Mesenchymal stem cell (in vitro differentiated cells and primary cell): ENCODE measurements at regions not wholly inside any gene's neighbourhood (a gene's known extent, or its start where the extent isn't known, plus 50 kb on each side); places are given as distances from the start of the nearest gene placed in this dataset.
A peak's percentile ranks its signal among the peaks of the same experiment; 100 is the strongest.

Experiments used
- DNase-seq: peaks from one replicate; pipeline ENCODE4 v3.0.0-alpha.2; 2013
- H2AFZ ChIP-seq: one replicate; pipeline ENCODE4 v1.6.1; 2013; ENCODE audit warnings: low read depth, mild to moderate bottlenecking, control low read depth, inconsistent platforms, low read length, moderate library complexity
- H2AK5ac ChIP-seq: 2 replicates; pipeline ENCODE4 v1.6.1; 2013; ENCODE audit warnings: low read length, moderate library complexity, mild to moderate bottlenecking, inconsistent platforms; ENCODE audit not compliant: severe bottlenecking
- H2BK120ac ChIP-seq: one replicate; pipeline ENCODE4 v1.6.1; 2013; ENCODE audit warnings: low read depth, mild to moderate bottlenecking, inconsistent platforms, low read length, moderate library complexity
- H2BK12ac ChIP-seq, 2 experiments: one replicate each; pipeline ENCODE4 v1.6.1; 2013; ENCODE audit warnings: inconsistent platforms in 2 of 2, low read length in 2 of 2, mild to moderate bottlenecking in 2 of 2, moderate library complexity in 2 of 2, control low read depth in 1 of 2
- H2BK15ac ChIP-seq: one replicate; pipeline ENCODE4 v1.6.1; 2013; ENCODE audit warnings: mild to moderate bottlenecking, low read depth, inconsistent platforms; ENCODE audit not compliant: poor library complexity, severe bottlenecking
- H2BK5ac ChIP-seq: 2 replicates; pipeline ENCODE4 v1.6.1; 2013; ENCODE audit warnings: low read depth, mild to moderate bottlenecking, low read length, control low read depth, inconsistent platforms; ENCODE audit not compliant: poor library complexity, severe bottlenecking
- H3K14ac ChIP-seq, 2 experiments: one replicate each; pipeline ENCODE4 v1.6.1; 2013; ENCODE audit warnings: inconsistent platforms in 2 of 2, low read length in 2 of 2, control low read depth in 1 of 2, mild to moderate bottlenecking in 1 of 2, moderate library complexity in 1 of 2
- H3K18ac ChIP-seq, 2 experiments: one replicate each; pipeline ENCODE4 v1.6.1; 2013; ENCODE audit warnings: inconsistent platforms in 2 of 2, low read length in 2 of 2, control low read depth in 1 of 2, low read depth in 1 of 2, mild to moderate bottlenecking in 1 of 2
- H3K23ac ChIP-seq, 2 experiments: one replicate each; pipeline ENCODE4 v1.6.1; 2013; ENCODE audit warnings: inconsistent platforms in 2 of 2, low read length in 2 of 2, mild to moderate bottlenecking in 2 of 2, moderate library complexity in 2 of 2, control low read depth in 1 of 2
- H3K27ac ChIP-seq: 2 replicates; pipeline ENCODE4 v1.5.1; 2013; ENCODE audit warnings: mild to moderate bottlenecking, moderate library complexity, low read length, control low read depth, inconsistent platforms; ENCODE audit not compliant: poor library complexity, severe bottlenecking
- H3K27me3 ChIP-seq, 2 experiments: 2 replicates each; pipeline versions ENCODE4 v1.6.1 to v1.7.0; 2013; ENCODE audit warnings: low read length in 2 of 2, mild to moderate bottlenecking in 2 of 2, moderate library complexity in 2 of 2, control low read depth in 1 of 2, inconsistent platforms in 1 of 2; ENCODE audit not compliant: control insufficient read depth in 1 of 2, insufficient read depth in 1 of 2
- H3K36me3 ChIP-seq, 2 experiments: 2 replicates each; pipeline versions ENCODE4 v1.6.1 to v1.7.0; 2013; ENCODE audit warnings: low read length in 2 of 2, control low read depth in 1 of 2, inconsistent platforms in 1 of 2, low read depth in 1 of 2, mild to moderate bottlenecking in 1 of 2; ENCODE audit not compliant: insufficient read depth in 2 of 2, control insufficient read depth in 1 of 2
- H3K4ac ChIP-seq, 2 experiments: one replicate each; pipeline ENCODE4 v1.6.1; 2013; ENCODE audit warnings: inconsistent platforms in 2 of 2, low read length in 2 of 2, mild to moderate bottlenecking in 2 of 2, moderate library complexity in 2 of 2, control low read depth in 1 of 2, low read depth in 1 of 2
- H3K4me1 ChIP-seq: 2 replicates; pipeline ENCODE4 v1.6.1; 2013; ENCODE audit warnings: low read depth, low read length, control low read depth; ENCODE audit not compliant: control insufficient read depth, insufficient read depth
- H3K4me2 ChIP-seq: 2 replicates; pipeline ENCODE4 v1.6.1; 2013; ENCODE audit warnings: low read length, mild to moderate bottlenecking, inconsistent platforms; ENCODE audit not compliant: poor library complexity, severe bottlenecking
- H3K4me3 ChIP-seq, 2 experiments: 2 replicates each; pipeline versions ENCODE4 v1.5.1 to v1.7.0; 2013; ENCODE audit warnings: low read length in 2 of 2, mild to moderate bottlenecking in 2 of 2, control low read depth in 1 of 2, low read depth in 1 of 2; ENCODE audit not compliant: insufficient read depth in 1 of 2
- H3K79me1 ChIP-seq: replicated peaks from 2 replicates; pipeline ENCODE4 v1.6.1; 2013; ENCODE audit warnings: mild to moderate bottlenecking, control low read depth, low read length, inconsistent platforms; ENCODE audit not compliant: poor library complexity, severe bottlenecking
- H3K9ac ChIP-seq: 2 replicates; pipeline ENCODE4 v1.7.0; 2013; ENCODE audit warnings: mild to moderate bottlenecking, low read length, moderate library complexity
- H3K9me3 ChIP-seq: 2 replicates; pipeline ENCODE4 v1.7.0; 2013; ENCODE audit warnings: mild to moderate bottlenecking, low read length; ENCODE audit not compliant: control insufficient read depth
- H4K8ac ChIP-seq: one replicate; pipeline ENCODE4 v1.6.1; 2013; ENCODE audit warnings: inconsistent platforms, mild to moderate bottlenecking, low read length, moderate library complexity
- H4K91ac ChIP-seq: one replicate; pipeline ENCODE4 v1.6.1; 2013; ENCODE audit warnings: mild to moderate bottlenecking, low read length, inconsistent platforms
- WGBS: methylation state at CpG from one replicate; pipeline ENCODE4 v1.1.7; 2013; ENCODE audit warnings: mixed read lengths; 5-methylcytosine and 5-hydroxymethylcytosine counted together

DNA sequence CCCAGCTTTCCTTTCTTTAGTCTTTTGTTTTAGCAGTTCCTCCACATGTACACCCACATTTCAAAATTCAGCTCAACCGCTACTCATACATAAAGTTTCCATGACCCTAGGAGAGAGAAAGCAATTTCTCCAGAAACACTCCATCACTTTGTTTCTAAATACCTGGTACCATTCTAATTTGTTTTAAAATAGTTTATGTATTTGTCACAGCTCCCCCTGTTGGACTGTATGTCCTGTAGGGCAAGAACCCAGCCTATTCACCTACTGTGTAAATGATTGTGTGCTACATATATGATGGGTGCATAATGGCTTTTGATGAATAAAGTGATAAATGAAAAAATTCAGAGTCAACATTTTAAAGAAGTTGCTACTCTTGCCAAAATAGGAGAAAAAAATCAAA is 139.1 kb downstream of the COX7C start:
- no peaks in the 10 kb centered on the region for H3K4me1 ChIP-seq
- H2BK5ac ChIP-seq: no peak overlapping the region
- no peak overlapping the region for H3K4ac ChIP-seq
- no peaks in the 10 kb centered on the region for H3K36me3 ChIP-seq
- H2BK15ac ChIP-seq: no peak overlapping the region
- H2BK12ac ChIP-seq: no peak overlapping the region
- no peak overlapping the region for H3K27ac ChIP-seq
- no peak overlapping the region for H3K9ac ChIP-seq
- H3K4me3 ChIP-seq: no peak overlapping the region
- H3K23ac ChIP-seq: no peak overlapping the region
- no peak overlapping the region for H2BK120ac ChIP-seq
- 100% methylated on average over 1 of the region's 1 CpG for WGBS
- no peaks in the 10 kb centered on the region for H3K27me3 ChIP-seq
- H4K8ac ChIP-seq: no peak overlapping the region
- H4K91ac ChIP-seq: no peak overlapping the region
- H3K14ac ChIP-seq: no peak overlapping the region
- H3K18ac ChIP-seq: no peak overlapping the region
- H3K4me2 ChIP-seq: no peak overlapping the region
- no peaks in the 10 kb centered on the region for H3K9me3 ChIP-seq
- DNase-seq: no peak
- no peaks in the 10 kb centered on the region for H3K79me1 ChIP-seq
- H2AFZ ChIP-seq: no peak overlapping the region
- no peak overlapping the region for H2AK5ac ChIP-seq

DNA sequence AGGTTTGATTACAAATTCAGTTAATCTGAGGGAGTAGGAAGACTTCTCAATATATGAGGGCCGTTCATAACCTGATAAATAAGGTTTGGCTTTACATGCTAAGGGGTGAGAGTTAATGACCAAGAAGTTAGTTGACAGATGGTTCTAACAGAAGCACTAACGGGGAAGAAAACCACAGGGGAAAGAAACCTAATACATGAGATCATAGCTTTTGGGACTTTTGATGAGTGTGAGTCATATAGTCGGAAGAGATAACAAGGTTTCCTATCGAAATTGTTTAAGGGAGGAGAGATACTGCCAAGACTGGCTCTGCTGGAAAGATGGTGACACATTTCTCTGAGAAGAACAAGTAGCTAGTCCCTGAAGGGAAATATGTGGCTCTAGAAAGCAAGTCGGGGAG is 140.1 kb downstream of the COX7C start:
- Histone ChIP-seq H2AK5ac (no peak overlapping the region), H3K27me3 (no peaks in the 10 kb centered on the region), H3K23ac (no peak overlapping the region), H3K4me1 (no peaks in the 10 kb centered on the region), H3K9ac (no peak overlapping the region), H2BK5ac (no peak overlapping the region), H3K18ac (no peak overlapping the region), H2BK120ac (no peak overlapping the region), H2AFZ (no peak overlapping the region), H3K14ac (no peak overlapping the region), H3K9me3 (no peaks in the 10 kb centered on the region), H3K4ac (no peak overlapping the region), H3K79me1 (no peaks in the 10 kb centered on the region), H2BK12ac (no peak overlapping the region), H3K36me3 (no peaks in the 10 kb centered on the region), H3K4me2 (no peak overlapping the region), H3K27ac (no peak overlapping the region), H3K4me3 (no peak overlapping the region), H4K91ac (no peak overlapping the region), H2BK15ac (no peak overlapping the region), H4K8ac (no peak overlapping the region)
- peak; percentile 12 for DNase-seq
- 59% methylated on average over 5 of the region's 5 CpGs for WGBS

DNA sequence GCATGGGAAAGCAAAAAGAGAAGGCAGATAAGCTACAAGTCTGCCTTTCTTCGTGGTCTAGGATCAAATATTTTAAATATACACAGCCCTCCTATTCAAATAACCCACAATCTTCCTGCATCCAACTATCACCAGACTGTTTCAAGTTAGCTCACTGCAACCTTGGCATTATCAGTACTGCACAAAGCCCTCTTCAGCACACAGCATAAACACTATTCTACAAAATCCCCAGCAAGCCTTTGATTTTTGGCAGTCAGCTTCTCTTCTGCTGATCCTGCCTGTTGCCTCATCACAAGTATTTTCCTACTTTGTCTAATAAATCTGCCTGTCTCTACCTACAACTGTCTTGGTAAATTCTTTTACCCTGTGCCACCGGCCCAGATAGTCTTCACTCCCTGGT is 142.9 kb downstream of the COX7C start:
- Histone ChIP-seq H2BK15ac (no peak overlapping the region), H3K9me3 (no peaks in the 10 kb centered on the region), H3K14ac (no peak overlapping the region), H3K79me1 (no peaks in the 10 kb centered on the region), H3K18ac (no peak overlapping the region), H3K9ac (no peak overlapping the region), H2BK120ac (no peak overlapping the region), H3K4me1 (no peaks in the 10 kb centered on the region), H2AFZ (no peak overlapping the region), H3K27me3 (no peaks in the 10 kb centered on the region), H3K4me2 (no peak overlapping the region), H3K27ac (no peak overlapping the region), H3K23ac (no peak overlapping the region), H4K8ac (no peak overlapping the region), H2BK12ac (no peak overlapping the region), H3K4ac (no peak overlapping the region), H2BK5ac (no peak overlapping the region), H3K4me3 (no peak overlapping the region), H3K36me3 (no peaks in the 10 kb centered on the region), H2AK5ac (no peak overlapping the region), H4K91ac (no peak overlapping the region)
- DNase-seq: no peak
- 68% methylated on average over 2 of the region's 2 CpGs for WGBS

DNA sequence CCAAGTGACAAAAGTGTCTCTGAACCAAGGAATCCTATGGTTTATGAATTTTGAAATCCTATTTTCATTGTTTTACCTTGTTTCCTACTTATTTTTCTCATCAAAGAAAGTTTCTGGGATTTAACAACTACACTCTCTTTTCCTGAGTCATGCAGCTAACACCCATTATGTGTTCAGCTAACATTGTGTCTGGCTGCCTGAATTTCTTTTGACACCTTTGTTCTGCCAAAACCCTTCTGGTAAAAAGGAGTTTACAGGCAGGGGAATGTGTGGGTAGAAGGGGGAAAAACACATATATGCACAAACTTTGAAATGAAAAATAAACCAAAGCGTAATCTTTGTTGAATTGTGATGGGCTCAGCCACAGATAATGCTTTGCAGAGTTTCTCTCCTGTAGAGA is 146.2 kb downstream of the COX7C start:
- Histone ChIP-seq H3K4me3 (no peak overlapping the region), H2BK120ac (no peak overlapping the region), H3K9me3 (peaks cover 5% of the 10 kb centered on the region), H3K27ac (no peak overlapping the region), H3K36me3 (no peaks in the 10 kb centered on the region), H2AFZ (no peak overlapping the region), H3K23ac (no peak overlapping the region), H3K14ac (no peak overlapping the region), H2BK5ac (no peak overlapping the region), H3K27me3 (no peaks in the 10 kb centered on the region), H3K4me1 (no peaks in the 10 kb centered on the region), H2BK12ac (no peak overlapping the region), H3K4me2 (no peak overlapping the region), H2AK5ac (no peak overlapping the region), H2BK15ac (no peak overlapping the region), H3K79me1 (no peaks in the 10 kb centered on the region), H4K8ac (no peak overlapping the region), H3K4ac (no peak overlapping the region), H4K91ac (no peak overlapping the region), H3K9ac (no peak overlapping the region), H3K18ac (no peak overlapping the region)
- DNase-seq: no peak
- WGBS: 44% methylated on average over 1 of the region's 1 CpG
